ENCODE measurements at regions not wholly inside any gene's neighbourhood (a gene's known extent, or its start where the extent isn't known, plus 50 kb on each side); places are given as distances from the start of the nearest gene placed in this dataset.

DNA sequence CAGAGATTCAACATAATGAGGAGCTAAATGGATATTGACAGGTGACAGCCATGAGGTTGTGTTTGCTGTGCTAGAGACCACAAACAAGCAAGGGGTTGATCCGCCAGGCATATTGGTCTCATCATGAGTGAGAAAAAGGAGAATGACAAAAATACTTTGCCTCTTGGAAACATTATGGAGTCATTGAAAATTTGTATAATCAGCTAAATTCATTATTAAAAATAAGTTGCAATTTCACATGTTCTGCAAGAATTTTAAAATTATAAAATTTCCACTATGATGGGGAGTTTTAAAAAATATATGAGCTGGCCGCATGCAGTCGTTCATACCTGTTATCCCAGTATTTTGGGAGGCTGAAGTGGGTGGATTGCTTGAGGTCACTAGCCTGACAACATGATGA is 912.3 kb upstream of the SLC35B3 start:
- Histone ChIP-seq H3K9me3 (no peaks in the 10 kb centered on the region), H3K27ac (no peak overlapping the region), H3K4me1 (no peaks in the 10 kb centered on the region), H3K36me3 (no peaks in the 10 kb centered on the region), H3K27me3 (no peaks in the 10 kb centered on the region), H3K4me3 (no peak overlapping the region)
- DNase-seq (no peak), ATAC-seq (no peak)
- in situ Hi-C loops (cut with MboI; ENCODE audit: low sequenced_read_pairs in 4 of 4) = no loop called here
- no peak for TF ChIP-seq POLR2A (IDR thresholded peaks at IDR 0.05)
- intact Hi-C loops (cut with DNase I; ENCODE audit: low total_unique reads) = no loop called here

DNA sequence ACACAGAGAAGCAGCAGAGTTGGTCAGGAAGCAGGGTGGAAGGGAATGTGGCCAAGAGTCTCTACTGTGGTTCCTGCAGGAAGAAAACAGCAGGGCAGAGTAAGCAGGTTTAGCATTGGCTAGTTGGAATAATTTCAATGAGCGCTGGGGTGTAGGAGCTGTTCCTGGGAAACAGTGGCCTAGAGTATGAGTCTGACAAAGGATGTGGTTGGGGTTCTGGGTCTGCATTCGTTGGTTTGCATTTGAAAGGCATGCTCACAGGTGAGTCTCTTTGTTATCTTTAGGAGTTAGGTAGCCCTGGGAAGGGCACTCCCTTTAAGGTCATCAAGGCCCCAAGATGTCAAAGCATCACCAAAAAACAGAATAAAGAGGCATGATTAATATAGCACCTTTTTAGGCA is 911.6 kb upstream of the SLC35B3 start:
- ATAC-seq (no peak), DNase-seq (no peak)
- no peak overlapping the region for H3K27ac ChIP-seq
- in situ Hi-C loops (cut with MboI; ENCODE audit: low sequenced_read_pairs in 4 of 4) (no loop called here), intact Hi-C loops (cut with DNase I; ENCODE audit: low total_unique reads) (no loop called here)
- H3K9me3 ChIP-seq = no peaks in the 10 kb centered on the region
- TF ChIP-seq POLR2A (IDR thresholded peaks at IDR 0.05) = no peak
- no peak for TF ChIP-seq CTCF (IDR thresholded peaks at IDR 0.05 in 4 of 5, conservative IDR thresholded peaks at IDR 0.05 in 1 of 5)
- H3K27me3 ChIP-seq = no peaks in the 10 kb centered on the region
- H3K36me3 ChIP-seq = no peaks in the 10 kb centered on the region
- no peaks in the 10 kb centered on the region for H3K4me1 ChIP-seq
- no peak overlapping the region for H3K4me3 ChIP-seq

GRCh38 chr6:9335431-9335830 is 900.1 kb upstream of the SLC35B3 start:
- Histone ChIP-seq H3K9me3 (no peaks in the 10 kb centered on the region), H3K27ac (no peak overlapping the region), H3K4me3 (no peak overlapping the region), H3K27me3 (no peaks in the 10 kb centered on the region), H3K4me1 (no peaks in the 10 kb centered on the region), H3K36me3 (no peaks in the 10 kb centered on the region)
- intact Hi-C loops (cut with DNase I; ENCODE audit: low total_unique reads) = no loop called here
- in situ Hi-C loops (cut with MboI; ENCODE audit: low sequenced_read_pairs in 4 of 4) = no loop called here
- DNase-seq (no peak), ATAC-seq (no peak)
- TF ChIP-seq CTCF (IDR thresholded peaks at IDR 0.05 in 4 of 5, conservative IDR thresholded peaks at IDR 0.05 in 1 of 5) (no peak), POLR2A (IDR thresholded peaks at IDR 0.05) (no peak)

GRCh38 chr6:9334979-9335378 is 899.6 kb upstream of the SLC35B3 start:
- no peak for ATAC-seq
- no peak overlapping the region for H3K27ac ChIP-seq
- H3K27me3 ChIP-seq = no peaks in the 10 kb centered on the region
- H3K36me3 ChIP-seq = no peaks in the 10 kb centered on the region
- DNase-seq = no peak
- intact Hi-C loops (cut with DNase I; ENCODE audit: low total_unique reads) = no loop called here
- in situ Hi-C loops (cut with MboI; ENCODE audit: low sequenced_read_pairs in 4 of 4) = no loop called here
- H3K9me3 ChIP-seq = no peaks in the 10 kb centered on the region
- TF ChIP-seq CTCF (IDR thresholded peaks at IDR 0.05 in 4 of 5, conservative IDR thresholded peaks at IDR 0.05 in 1 of 5) (no peak), POLR2A (IDR thresholded peaks at IDR 0.05) (no peak)
- no peak overlapping the region for H3K4me3 ChIP-seq
- no peaks in the 10 kb centered on the region for H3K4me1 ChIP-seq

- Histone ChIP-seq H3K27me3 (no peaks in the 10 kb centered on the region), H3K27ac (no peak overlapping the region), H3K9me3 (no peaks in the 10 kb centered on the region), H3K36me3 (no peaks in the 10 kb centered on the region), H3K4me1 (no peaks in the 10 kb centered on the region), H3K4me3 (no peak overlapping the region)
- DNase-seq (no peak), ATAC-seq (no peak)
- TF ChIP-seq CTCF (IDR thresholded peaks at IDR 0.05 in 4 of 5, conservative IDR thresholded peaks at IDR 0.05 in 1 of 5) (no peak), POLR2A (IDR thresholded peaks at IDR 0.05) (no peak)
- in situ Hi-C loops (cut with MboI; ENCODE audit: low sequenced_read_pairs in 4 of 4) (no loop called here), intact Hi-C loops (cut with DNase I; ENCODE audit: low total_unique reads) (no loop called here)
Measured at GRCh38 chr6:9332241-9332780, 897.0 kb upstream of the SLC35B3 start.

Measured in gastrocnemius medialis (tissue), 4 donors.